ENCODE measurements at regions not wholly inside any gene's neighbourhood (a gene's known extent, or its start where the extent isn't known, plus 50 kb on each side); places are given as distances from the start of the nearest gene placed in this dataset.
"Not testable (repeated sequence)": the region's sequence is repeated elsewhere in the genome, so short reads cannot be mapped to it uniquely, and the experiment has no call there.

DNA sequence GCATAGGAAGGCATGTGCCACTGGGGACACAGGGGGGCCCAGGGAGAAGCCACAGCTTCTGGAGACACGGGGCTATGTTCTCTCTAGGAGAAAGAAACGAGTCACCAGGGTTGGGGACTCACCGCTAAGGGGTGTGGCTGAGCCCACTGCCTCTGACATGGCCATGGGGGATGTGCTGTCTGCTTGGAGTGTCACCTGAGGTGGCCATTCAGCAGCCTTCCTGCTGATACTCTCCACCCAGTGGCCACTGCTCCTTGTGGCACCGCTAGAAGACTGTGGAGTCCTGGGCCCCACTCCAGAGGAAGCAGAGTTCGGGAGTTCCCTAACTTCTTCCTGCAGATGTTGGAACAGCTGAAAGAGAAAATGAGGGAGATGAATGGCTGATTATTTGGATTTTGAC, 91.2 kb upstream of the SLC45A1 start:
- TF ChIP-seq GABPA (IDR thresholded peaks at IDR 0.05; ENCODE audit: low read depth): no peak
- TF ChIP-seq SPI1 (IDR thresholded peaks at IDR 0.05; ENCODE audit: borderline replicate concordance, low read depth): no peak
- TF ChIP-seq POLR2AphosphoS5 (IDR thresholded peaks at IDR 0.05; ENCODE audit: low read depth): no peak
- TF ChIP-seq, protein P1, sequence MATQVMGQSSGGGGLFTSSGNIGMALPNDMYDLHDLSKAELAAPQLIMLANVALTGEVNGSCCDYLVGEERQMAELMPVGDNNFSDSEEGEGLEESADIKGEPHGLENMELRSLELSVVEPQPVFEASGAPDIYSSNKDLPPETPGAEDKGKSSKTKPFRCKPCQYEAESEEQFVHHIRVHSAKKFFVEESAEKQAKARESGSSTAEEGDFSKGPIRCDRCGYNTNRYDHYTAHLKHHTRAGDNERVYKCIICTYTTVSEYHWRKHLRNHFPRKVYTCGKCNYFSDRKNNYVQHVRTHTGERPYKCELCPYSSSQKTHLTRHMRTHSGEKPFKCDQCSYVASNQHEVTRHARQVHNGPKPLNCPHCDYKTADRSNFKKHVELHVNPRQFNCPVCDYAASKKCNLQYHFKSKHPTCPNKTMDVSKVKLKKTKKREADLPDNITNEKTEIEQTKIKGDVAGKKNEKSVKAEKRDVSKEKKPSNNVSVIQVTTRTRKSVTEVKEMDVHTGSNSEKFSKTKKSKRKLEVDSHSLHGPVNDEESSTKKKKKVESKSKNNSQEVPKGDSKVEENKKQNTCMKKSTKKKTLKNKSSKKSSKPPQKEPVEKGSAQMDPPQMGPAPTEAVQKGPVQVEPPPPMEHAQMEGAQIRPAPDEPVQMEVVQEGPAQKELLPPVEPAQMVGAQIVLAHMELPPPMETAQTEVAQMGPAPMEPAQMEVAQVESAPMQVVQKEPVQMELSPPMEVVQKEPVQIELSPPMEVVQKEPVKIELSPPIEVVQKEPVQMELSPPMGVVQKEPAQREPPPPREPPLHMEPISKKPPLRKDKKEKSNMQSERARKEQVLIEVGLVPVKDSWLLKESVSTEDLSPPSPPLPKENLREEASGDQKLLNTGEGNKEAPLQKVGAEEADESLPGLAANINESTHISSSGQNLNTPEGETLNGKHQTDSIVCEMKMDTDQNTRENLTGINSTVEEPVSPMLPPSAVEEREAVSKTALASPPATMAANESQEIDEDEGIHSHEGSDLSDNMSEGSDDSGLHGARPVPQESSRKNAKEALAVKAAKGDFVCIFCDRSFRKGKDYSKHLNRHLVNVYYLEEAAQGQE (IDR thresholded peaks at IDR 0.05; ENCODE audit: insufficient replicate concordance, low read depth): no peak
- TF ChIP-seq, protein P2, sequence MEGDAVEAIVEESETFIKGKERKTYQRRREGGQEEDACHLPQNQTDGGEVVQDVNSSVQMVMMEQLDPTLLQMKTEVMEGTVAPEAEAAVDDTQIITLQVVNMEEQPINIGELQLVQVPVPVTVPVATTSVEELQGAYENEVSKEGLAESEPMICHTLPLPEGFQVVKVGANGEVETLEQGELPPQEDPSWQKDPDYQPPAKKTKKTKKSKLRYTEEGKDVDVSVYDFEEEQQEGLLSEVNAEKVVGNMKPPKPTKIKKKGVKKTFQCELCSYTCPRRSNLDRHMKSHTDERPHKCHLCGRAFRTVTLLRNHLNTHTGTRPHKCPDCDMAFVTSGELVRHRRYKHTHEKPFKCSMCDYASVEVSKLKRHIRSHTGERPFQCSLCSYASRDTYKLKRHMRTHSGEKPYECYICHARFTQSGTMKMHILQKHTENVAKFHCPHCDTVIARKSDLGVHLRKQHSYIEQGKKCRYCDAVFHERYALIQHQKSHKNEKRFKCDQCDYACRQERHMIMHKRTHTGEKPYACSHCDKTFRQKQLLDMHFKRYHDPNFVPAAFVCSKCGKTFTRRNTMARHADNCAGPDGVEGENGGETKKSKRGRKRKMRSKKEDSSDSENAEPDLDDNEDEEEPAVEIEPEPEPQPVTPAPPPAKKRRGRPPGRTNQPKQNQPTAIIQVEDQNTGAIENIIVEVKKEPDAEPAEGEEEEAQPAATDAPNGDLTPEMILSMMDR (IDR thresholded peaks at IDR 0.05; ENCODE audit: insufficient read depth, low read length): no peak

DNA sequence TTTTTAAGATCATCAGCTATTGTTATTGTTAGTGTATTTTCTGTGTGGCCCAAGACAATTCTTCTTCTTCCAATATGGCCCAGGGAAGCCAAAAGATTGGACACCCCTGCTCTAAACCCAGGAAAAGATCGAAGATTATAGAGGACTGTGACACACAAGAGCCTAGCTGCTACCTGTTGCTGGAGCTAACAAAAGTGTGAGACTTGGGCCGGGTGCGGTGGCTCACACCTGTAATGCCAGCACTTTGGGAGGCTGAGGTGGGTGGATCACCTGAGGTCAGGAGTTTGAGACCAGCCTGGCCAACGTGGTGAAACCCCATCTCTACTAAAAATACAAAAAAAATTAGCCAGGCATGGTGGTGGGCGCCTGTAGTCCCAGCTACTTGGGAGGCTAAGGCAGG, 91.9 kb upstream of the SLC45A1 start:
- not testable (repeated sequence) for H3K27ac ChIP-seq (replicated peaks); DNase-seq (ENCODE audit: low read depth in 1 of 2, low spot score in 1 of 2); H3K4me3 ChIP-seq (replicated peaks; ENCODE audit: insufficient read depth, low read length); H3K27me3 ChIP-seq (ENCODE audit: insufficient read depth, poor library complexity, severe bottlenecking)

More for the DNA sequence above, 91.2 kb upstream of the SLC45A1 start:
- Histone ChIP-seq H3K27me3 (ENCODE audit: insufficient read depth, poor library complexity, severe bottlenecking) (no peaks in the 10 kb centered on the region), H3K4me3 (replicated peaks; ENCODE audit: insufficient read depth, low read length) (no peak overlapping the region), H3K27ac (replicated peaks) (no peak overlapping the region)
- no peak for DNase-seq (ENCODE audit: low read depth in 1 of 2, low spot score in 1 of 2)

DNA sequence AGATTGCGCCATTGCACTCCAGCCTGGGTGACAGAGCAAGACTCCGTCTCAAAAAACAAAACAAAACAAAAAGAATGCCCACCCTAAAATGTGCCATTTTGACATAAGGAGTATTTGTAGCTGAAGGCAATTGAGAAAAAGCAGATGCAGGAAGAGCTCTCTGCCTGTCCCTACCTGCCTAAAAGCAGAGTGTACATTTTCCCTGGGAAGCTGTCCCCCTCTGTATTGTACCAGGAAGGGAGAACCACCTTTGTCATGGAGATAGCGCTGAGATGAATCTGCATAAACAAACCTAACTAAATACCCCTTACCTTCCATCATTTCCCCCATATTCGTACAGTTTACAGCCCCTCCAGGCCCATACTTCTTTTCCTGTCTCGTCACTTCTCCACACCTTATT, 94.4 kb upstream of the SLC45A1 start:
- TF ChIP-seq, protein P2 (IDR thresholded peaks at IDR 0.05; ENCODE audit: insufficient read depth, low read length): no peak
- no peak for TF ChIP-seq GABPA (IDR thresholded peaks at IDR 0.05; ENCODE audit: low read depth)
- TF ChIP-seq, protein P1 (IDR thresholded peaks at IDR 0.05; ENCODE audit: insufficient replicate concordance, low read depth): no peak
- TF ChIP-seq SPI1 (IDR thresholded peaks at IDR 0.05; ENCODE audit: borderline replicate concordance, low read depth): no peak
- TF ChIP-seq POLR2AphosphoS5 (IDR thresholded peaks at IDR 0.05; ENCODE audit: low read depth): no peak
- Histone ChIP-seq H3K27ac (replicated peaks) (no peak overlapping the region), H3K4me3 (replicated peaks; ENCODE audit: insufficient read depth, low read length) (no peak overlapping the region), H3K27me3 (ENCODE audit: insufficient read depth, poor library complexity, severe bottlenecking) (no peaks in the 10 kb centered on the region)
- no peak for DNase-seq (ENCODE audit: low read depth in 1 of 2, low spot score in 1 of 2)

DNA sequence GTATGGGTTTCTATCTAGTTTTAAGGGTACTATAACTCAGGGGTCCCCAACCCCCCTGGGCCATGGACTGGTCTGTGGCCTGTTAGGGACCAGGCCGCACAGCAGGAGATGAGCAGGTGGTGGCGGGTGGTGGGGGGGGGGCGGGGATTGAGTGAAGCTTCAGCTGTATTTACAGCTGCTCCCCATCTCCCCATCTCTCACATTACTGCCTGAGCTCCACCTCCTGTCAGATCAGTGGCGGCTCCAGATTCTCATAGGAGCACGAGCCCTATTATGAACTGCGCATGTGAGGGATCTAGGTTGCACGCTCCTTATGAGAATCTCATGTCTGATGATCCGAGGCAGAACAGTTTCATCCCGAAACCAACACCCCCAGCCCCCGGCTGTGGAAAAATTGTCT, 95.1 kb upstream of the SLC45A1 start:
- Histone ChIP-seq H3K27ac (replicated peaks) (no peak overlapping the region), H3K27me3 (ENCODE audit: insufficient read depth, poor library complexity, severe bottlenecking) (peaks cover 4% of the 10 kb centered on the region), H3K4me3 (replicated peaks; ENCODE audit: insufficient read depth, low read length) (no peak overlapping the region)
- no peak for DNase-seq (ENCODE audit: low read depth in 1 of 2, low spot score in 1 of 2)
- no peak for TF ChIP-seq POLR2AphosphoS5 (IDR thresholded peaks at IDR 0.05; ENCODE audit: low read depth)
- no peak for TF ChIP-seq SPI1 (IDR thresholded peaks at IDR 0.05; ENCODE audit: borderline replicate concordance, low read depth)
- TF ChIP-seq, protein P2 (IDR thresholded peaks at IDR 0.05; ENCODE audit: insufficient read depth, low read length): no peak
